Activated CD4-positive, alpha-beta T cell treated with anti-CD3 and anti-CD28 coated beads, Interleukin-2, amount 50 U/mL, for 24 hours (primary cell): ENCODE measurements at regions not wholly inside any gene's neighbourhood (a gene's known extent, or its start where the extent isn't known, plus 50 kb on each side); places are given as distances from the start of the nearest gene placed in this dataset.

Experiments used
- DNase-seq, 2 donors: peaks; one replicate each; pipeline ENCODE4 v3.0.0-alpha.2; 2020; ENCODE audit warnings: low read depth in 1 of 2, low spot score in 1 of 2

- no peak for DNase-seq
Observed at GRCh38 chr13:89930861-89931260, 1416.6 kb upstream of the MIR17HG start.

- no peak for DNase-seq
Observed at GRCh38 chr13:89932902-89933301, 1414.6 kb upstream of the MIR17HG start.

GRCh38 chr13:89936256-89936655, 1411.2 kb upstream of the MIR17HG start:
- no peak for DNase-seq

GRCh38 chr13:89937420-89937819, 1410.1 kb upstream of the MIR17HG start:
- no peak for DNase-seq

GRCh38 chr13:89940383-89940782, 1407.1 kb upstream of the MIR17HG start:
- DNase-seq = no peak

- no peak for DNase-seq
Observed at GRCh38 chr13:89943139-89943538, 1404.3 kb upstream of the MIR17HG start.

GRCh38 chr13:89950225-89950624, 1397.3 kb upstream of the MIR17HG start:
- no peak for DNase-seq

GRCh38 chr13:89951341-89951740, 1396.1 kb upstream of the MIR17HG start:
- DNase-seq = no peak

GRCh38 chr13:89953581-89953980, 1393.9 kb upstream of the MIR17HG start:
- DNase-seq = no peak

GRCh38 chr13:89955773-89956172, 1391.7 kb upstream of the MIR17HG start:
- DNase-seq = no peak

- DNase-seq = no peak
Observed at GRCh38 chr13:89959074-89959473, 1388.4 kb upstream of the MIR17HG start.

- DNase-seq = no peak
Observed at GRCh38 chr13:89965252-89965651, 1382.2 kb upstream of the MIR17HG start.

GRCh38 chr13:89966524-89966923, 1381.0 kb upstream of the MIR17HG start:
- no peak for DNase-seq

- DNase-seq = no peak
Observed at GRCh38 chr13:89967701-89968100, 1379.8 kb upstream of the MIR17HG start.

- no peak for DNase-seq
Observed at GRCh38 chr13:89968470-89968869, 1379.0 kb upstream of the MIR17HG start.

GRCh38 chr13:89970353-89970709, 1377.2 kb upstream of the MIR17HG start:
- no peak for DNase-seq

GRCh38 chr13:89977203-89977602, 1370.3 kb upstream of the MIR17HG start:
- DNase-seq = no peak

GRCh38 chr13:89980896-89981295, 1366.6 kb upstream of the MIR17HG start:
- DNase-seq = no peak

- no peak for DNase-seq
Observed at GRCh38 chr13:89982407-89983095, 1364.9 kb upstream of the MIR17HG start.

GRCh38 chr13:89988206-89988605, 1359.3 kb upstream of the MIR17HG start:
- no peak for DNase-seq

- DNase-seq = no peak
Observed at GRCh38 chr13:90003566-90003965, 1343.9 kb upstream of the MIR17HG start.

- no peak for DNase-seq
Observed at GRCh38 chr13:90008707-90009149, 1338.8 kb upstream of the MIR17HG start.

GRCh38 chr13:90014038-90014437, 1333.4 kb upstream of the MIR17HG start:
- no peak for DNase-seq
